ENCODE measurements at regions not wholly inside any gene's neighbourhood (a gene's known extent, or its start where the extent isn't known, plus 50 kb on each side); places are given as distances from the start of the nearest gene placed in this dataset.

- TF ChIP-seq CTCF (IDR thresholded peaks at IDR 0.05) (no peak), POLR2AphosphoS5 (IDR thresholded peaks at IDR 0.05; ENCODE audit: insufficient read depth in 1 of 2, low read depth in 1 of 2) (no peak)
These were observed 182.8 kb downstream of the SH2D4B start for GRCh38 chr10:80720549-80720948.
